ENCODE measurements at regions not wholly inside any gene's neighbourhood (a gene's known extent, or its start where the extent isn't known, plus 50 kb on each side); places are given as distances from the start of the nearest gene placed in this dataset.

DNA sequence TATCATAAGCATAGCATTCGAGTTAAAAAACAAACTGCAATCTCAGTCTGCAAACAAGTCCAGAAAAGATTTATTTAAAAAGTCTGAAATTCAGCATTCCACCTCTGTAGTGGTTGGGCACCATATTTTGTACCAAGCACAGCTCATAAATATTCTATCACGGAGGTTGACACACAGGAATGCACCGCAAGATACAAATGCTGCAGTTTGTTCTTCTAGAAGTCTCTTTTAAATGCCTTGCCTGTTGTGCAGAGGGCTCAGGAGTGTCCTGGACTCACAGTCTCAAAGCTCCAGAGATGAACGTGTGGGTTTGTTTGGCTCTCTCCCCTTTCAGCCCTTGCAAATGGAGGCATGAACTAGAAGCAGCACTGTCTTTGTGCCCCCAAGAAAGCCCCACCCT lies 212.4 kb upstream of the USP24 start:
- H3K9me3 Mint-ChIP-seq = no peaks in the 10 kb centered on the region
- no peak overlapping the region for H3K4me3 Mint-ChIP-seq
- H3K27me3 Mint-ChIP-seq (ENCODE audit: low read depth) = no peaks in the 10 kb centered on the region
- H3K4me1 Mint-ChIP-seq (ENCODE audit: low read depth) = no peaks in the 10 kb centered on the region
- no peaks in the 10 kb centered on the region for H3K36me3 Mint-ChIP-seq (ENCODE audit: low read depth)
- H3K27ac Mint-ChIP-seq = no peak overlapping the region

DNA sequence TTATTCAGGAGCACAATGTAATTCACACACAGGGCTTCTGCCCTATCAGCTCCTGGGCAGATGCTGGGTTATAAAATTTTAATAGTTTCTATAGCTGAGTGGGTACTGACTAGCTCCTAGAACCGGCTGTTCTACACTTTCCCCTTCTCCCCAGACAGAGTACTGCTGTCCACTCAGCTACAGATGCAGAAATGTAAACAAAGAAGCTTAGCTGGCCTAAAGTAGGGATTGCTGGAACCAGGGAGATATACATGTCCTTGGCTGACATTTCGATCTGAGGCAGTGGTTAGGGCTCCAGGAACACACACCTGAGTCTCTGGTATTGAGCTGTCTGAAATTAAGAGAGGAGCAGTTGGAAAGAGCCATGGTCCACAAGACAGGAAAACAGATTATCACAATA lies 211.5 kb upstream of the USP24 start:
- Mint-ChIP-seq H3K4me3 (no peak overlapping the region), H3K9me3 (no peaks in the 10 kb centered on the region), H3K36me3 (ENCODE audit: low read depth) (no peaks in the 10 kb centered on the region), H3K4me1 (ENCODE audit: low read depth) (no peaks in the 10 kb centered on the region), H3K27ac (no peak overlapping the region), H3K27me3 (ENCODE audit: low read depth) (no peaks in the 10 kb centered on the region)

DNA sequence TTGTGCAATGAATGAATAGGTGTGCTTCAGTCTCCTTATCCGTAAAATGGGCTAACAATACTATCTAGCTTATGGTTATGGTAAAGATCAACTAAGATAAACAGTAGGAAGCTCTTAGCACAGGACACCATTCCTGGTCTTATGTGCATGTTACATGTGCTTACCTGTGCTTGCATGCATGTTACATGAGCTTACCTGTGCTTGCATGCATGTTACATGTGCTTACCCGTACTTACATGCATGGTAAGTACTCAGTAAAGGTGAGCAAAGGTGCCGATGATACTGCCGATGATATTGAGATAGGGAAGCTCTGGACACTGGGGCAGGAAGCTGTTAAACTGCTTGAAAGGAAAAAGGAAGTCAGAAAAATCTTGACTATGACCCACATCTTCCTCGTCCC lies 211.0 kb upstream of the USP24 start:
- Mint-ChIP-seq H3K36me3 (ENCODE audit: low read depth) (no peaks in the 10 kb centered on the region), H3K27me3 (ENCODE audit: low read depth) (no peaks in the 10 kb centered on the region), H3K27ac (no peak overlapping the region), H3K9me3 (no peaks in the 10 kb centered on the region), H3K4me3 (no peak overlapping the region), H3K4me1 (ENCODE audit: low read depth) (no peaks in the 10 kb centered on the region)

DNA sequence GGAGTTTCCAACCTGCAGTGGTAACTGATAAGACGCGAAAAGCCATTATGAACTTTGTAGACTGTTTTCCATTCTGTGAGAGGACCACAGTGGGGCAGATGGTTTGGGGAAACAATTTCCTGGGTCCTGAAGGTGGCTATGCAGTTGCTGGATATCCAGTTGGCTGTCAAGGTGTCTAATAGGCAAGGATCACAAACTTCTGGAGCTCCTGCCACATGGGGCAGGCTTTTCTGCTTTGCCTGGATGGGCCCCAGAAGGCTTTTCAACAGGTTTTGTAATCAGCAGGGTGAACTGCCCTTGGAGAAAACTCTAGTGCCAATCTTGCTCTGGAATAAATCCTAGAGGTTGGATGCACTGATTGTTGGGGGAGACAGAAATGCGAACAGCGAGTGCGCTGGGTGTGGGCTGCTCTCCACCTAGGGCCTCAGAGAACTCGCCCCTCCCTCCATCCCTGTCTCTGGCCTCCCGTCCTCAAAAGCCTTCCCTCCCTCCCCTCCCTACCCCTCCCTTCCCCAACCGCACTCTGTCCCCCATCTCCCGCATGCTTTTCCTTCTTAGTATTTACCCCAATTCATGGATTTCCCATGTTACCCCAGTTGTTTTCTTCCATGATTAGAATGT lies 210.3 kb upstream of the USP24 start:
- Mint-ChIP-seq H3K4me3 (no peak overlapping the region), H3K36me3 (ENCODE audit: low read depth) (no peaks in the 10 kb centered on the region), H3K4me1 (ENCODE audit: low read depth) (no peaks in the 10 kb centered on the region), H3K27me3 (ENCODE audit: low read depth) (no peaks in the 10 kb centered on the region), H3K27ac (no peak overlapping the region), H3K9me3 (no peaks in the 10 kb centered on the region)

DNA sequence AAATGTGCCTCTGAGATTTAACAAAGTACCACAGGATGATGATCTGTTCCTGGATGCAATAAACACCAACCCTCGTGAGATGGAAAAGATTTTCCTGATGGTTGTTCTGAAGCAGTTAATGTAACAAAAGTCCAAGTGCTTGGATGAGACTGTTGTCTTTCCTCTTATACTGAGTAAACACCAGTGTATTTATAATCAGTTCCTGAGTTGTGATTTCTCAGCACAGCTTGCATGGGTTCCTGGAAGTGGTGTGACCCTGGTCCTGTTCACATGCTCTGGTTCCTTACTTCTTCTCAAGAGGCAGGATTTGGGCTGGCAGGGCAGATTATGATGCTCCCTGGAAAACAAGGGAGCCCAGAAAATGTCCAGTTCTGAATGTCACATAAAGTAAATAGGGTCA lies 208.2 kb upstream of the USP24 start:
- Mint-ChIP-seq H3K27ac (no peak overlapping the region), H3K4me3 (no peak overlapping the region), H3K27me3 (ENCODE audit: low read depth) (no peaks in the 10 kb centered on the region), H3K9me3 (no peaks in the 10 kb centered on the region), H3K4me1 (ENCODE audit: low read depth) (no peaks in the 10 kb centered on the region), H3K36me3 (ENCODE audit: low read depth) (no peaks in the 10 kb centered on the region)

DNA sequence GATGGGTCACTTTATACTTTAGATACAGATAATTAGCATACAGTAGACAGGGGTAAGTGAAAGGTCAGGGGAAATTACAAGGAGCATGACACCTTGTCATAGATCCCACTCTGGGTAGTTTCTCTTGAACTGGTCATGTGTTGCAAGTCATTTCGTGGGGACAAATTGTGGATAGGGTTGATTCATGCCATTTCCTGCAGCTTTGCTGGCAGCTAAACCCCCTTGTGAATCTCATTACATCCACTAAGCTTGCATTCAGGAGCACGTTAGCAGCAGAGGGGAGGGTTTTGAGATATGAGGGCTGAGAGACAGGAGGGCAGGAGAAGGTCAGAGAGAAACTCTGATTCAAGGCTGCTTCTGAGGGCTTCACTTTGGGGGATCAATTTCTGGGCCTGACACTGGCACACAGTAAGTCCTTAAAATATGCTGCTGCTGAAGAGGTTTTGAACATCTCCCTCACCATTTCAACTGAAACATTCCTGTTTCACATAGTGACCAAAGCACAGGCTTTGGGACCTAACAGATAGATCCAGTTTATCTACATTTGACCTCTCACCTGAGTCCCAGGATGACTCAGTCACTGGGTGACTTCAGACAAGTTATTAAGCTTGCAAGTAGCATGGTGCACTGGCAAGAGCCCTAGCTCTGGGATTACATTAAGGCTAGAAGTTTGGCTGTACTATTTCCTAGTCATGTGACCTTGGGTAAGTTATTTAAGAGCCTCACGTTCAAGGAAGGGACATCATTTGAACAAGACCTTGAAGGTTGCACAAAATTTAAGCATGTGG lies 206.0 kb upstream of the USP24 start:
- no peaks in the 10 kb centered on the region for H3K36me3 Mint-ChIP-seq (ENCODE audit: low read depth)
- H3K4me1 Mint-ChIP-seq (ENCODE audit: low read depth) = no peaks in the 10 kb centered on the region
- no peak overlapping the region for H3K4me3 Mint-ChIP-seq
- H3K27me3 Mint-ChIP-seq (ENCODE audit: low read depth) = no peaks in the 10 kb centered on the region
- no peaks in the 10 kb centered on the region for H3K9me3 Mint-ChIP-seq
- H3K27ac Mint-ChIP-seq = no peak overlapping the region

DNA sequence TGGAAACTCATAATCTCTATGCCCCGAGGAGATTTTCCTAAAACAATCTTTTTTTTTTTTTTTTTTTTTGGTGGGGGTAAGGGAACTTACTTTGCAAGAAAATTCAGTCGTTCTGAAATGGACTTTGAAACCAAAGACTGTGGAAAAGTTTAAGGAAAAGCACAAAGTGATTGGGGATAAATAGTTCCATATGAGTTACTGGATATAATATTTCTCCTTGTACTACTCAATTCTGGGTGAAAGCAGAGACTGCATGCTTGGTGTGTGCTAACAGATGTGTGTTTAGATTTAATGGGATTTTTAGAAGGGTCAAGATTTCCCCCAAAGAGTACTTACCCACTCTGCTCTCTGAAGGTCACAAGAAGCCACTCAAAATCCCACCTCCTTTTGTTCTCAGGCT lies 204.9 kb upstream of the USP24 start:
- H3K4me3 Mint-ChIP-seq = no peak overlapping the region

DNA sequence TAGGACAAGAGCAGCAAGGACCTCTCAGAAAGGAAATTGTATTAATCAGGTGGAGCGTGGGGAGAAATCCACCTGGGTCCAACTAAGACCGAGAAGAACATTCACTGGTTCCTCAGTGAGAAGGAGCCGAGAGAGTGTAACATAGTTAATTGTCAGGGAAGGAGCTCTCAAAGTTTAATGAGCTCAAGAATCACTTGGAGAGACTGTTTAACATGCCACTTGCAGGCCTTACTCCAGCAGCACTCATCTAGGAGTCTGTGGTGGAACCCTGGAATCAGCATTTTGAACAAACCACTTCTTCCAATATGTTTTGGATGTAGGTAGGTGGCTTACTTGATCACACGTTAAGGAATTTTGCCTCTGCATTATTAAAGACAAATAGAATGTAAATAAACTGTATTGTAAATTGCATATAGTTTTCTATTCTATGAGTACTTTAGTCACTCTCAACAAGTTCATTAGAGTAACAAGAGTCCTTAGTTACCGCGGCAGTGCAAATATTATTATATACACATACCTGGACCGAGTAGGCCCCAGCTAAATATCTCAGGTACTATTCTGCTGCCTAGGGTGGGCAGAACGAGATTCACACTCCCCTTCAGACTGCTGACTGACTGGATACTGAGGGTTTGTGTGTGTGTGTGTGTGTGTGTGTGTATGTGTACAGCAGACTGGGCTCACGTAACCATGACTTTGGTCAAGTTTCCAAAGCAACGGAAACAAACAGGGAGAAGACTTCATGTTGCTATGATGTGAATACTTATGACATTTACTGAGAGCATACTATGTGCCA lies 203.2 kb upstream of the USP24 start:
- Mint-ChIP-seq H3K27me3 (ENCODE audit: low read depth) (no peaks in the 10 kb centered on the region), H3K9me3 (no peaks in the 10 kb centered on the region), H3K4me1 (ENCODE audit: low read depth) (no peaks in the 10 kb centered on the region), H3K36me3 (ENCODE audit: low read depth) (no peaks in the 10 kb centered on the region), H3K27ac (no peak overlapping the region), H3K4me3 (no peak overlapping the region)

More for the DNA sequence above, 204.9 kb upstream of the USP24 start:
- no peak overlapping the region for H3K27ac Mint-ChIP-seq
- H3K27me3 Mint-ChIP-seq (ENCODE audit: low read depth) = no peaks in the 10 kb centered on the region
- H3K36me3 Mint-ChIP-seq (ENCODE audit: low read depth) = no peaks in the 10 kb centered on the region
- no peaks in the 10 kb centered on the region for H3K9me3 Mint-ChIP-seq
- no peaks in the 10 kb centered on the region for H3K4me1 Mint-ChIP-seq (ENCODE audit: low read depth)

DNA sequence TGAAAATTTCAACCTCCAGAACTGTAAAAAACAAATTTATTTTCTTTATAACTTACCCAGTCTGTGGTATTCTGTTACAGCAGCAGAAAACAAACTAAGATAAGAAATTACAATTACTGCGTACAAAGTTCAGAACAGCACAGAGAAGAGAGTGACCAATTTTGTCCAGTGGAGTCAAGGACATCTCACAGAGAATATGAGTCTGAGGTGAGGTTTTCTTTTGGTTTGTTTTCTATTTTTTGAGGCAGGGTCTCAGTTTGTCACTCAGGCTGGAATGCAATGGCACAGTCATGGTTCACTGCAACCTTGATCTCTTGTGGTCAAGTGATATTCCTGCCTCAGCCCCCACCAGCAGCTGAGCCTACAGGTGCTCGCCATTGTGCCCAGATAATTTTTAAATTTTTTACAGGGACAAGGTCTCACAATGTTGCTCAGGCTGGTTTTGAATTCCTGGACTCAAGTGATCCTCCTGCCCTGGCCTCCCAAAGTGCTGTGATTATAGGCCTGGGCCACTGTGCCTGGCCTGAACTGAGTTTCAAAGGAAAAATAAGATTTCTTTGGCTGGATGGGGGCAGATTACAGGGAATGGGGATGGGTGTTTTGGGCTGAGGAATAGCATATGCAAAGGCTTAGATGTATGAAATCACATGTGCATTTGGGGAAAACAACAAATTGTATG lies 201.1 kb upstream of the USP24 start:
- Mint-ChIP-seq H3K4me1 (ENCODE audit: low read depth) (no peaks in the 10 kb centered on the region), H3K27me3 (ENCODE audit: low read depth) (no peaks in the 10 kb centered on the region), H3K9me3 (no peaks in the 10 kb centered on the region), H3K4me3 (no peak overlapping the region), H3K27ac (no peak overlapping the region), H3K36me3 (ENCODE audit: low read depth) (no peaks in the 10 kb centered on the region)

DNA sequence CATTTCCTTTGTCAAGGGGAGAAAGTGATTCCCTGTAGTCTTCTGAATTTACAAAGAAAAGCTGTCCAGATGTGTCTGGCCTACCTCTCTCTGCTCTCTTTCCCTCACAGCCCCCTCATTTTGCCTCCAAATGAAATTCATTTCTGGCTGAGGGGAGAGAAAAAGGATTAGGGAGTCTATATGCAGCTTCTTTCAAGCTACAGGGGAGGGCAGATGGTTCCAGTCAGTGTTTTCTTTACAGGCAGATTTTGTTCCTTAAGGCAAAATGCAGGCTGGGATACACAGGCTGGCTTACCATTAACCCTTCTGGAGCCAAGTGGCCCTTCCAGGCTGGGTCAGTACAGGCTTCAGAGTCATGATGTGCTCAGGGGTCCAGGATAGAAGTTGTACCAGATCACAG lies 198.1 kb upstream of the USP24 start:
- Mint-ChIP-seq H3K4me1 (ENCODE audit: low read depth) (no peaks in the 10 kb centered on the region), H3K27ac (no peak overlapping the region), H3K36me3 (ENCODE audit: low read depth) (no peaks in the 10 kb centered on the region), H3K9me3 (no peaks in the 10 kb centered on the region), H3K27me3 (ENCODE audit: low read depth) (peaks cover 8% of the 10 kb centered on the region), H3K4me3 (no peak overlapping the region)

DNA sequence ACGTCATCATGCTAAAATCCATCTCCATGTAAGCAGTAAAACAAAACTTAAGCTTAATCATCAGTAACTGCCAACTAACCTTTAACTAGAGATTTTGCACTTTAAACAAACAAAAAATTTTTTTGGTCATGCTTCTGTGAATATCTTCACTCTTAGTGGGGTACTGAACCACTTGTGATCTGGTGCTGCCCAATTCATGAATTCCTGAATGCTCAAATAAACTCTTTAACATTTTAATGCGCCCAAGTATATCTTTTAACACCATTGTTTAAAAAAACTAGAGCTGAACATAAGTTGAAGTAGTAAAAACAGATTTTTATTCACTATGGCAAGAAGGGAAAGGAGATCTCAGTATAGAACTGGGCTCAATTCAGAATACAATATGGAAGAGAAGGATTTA lies 196.9 kb upstream of the USP24 start:
- no peaks in the 10 kb centered on the region for H3K9me3 Mint-ChIP-seq
- peaks cover 8% of the 10 kb centered on the region for H3K27me3 Mint-ChIP-seq (ENCODE audit: low read depth)
- no peaks in the 10 kb centered on the region for H3K4me1 Mint-ChIP-seq (ENCODE audit: low read depth)
- H3K4me3 Mint-ChIP-seq = no peak overlapping the region
- no peaks in the 10 kb centered on the region for H3K36me3 Mint-ChIP-seq (ENCODE audit: low read depth)
- H3K27ac Mint-ChIP-seq = no peak overlapping the region

DNA sequence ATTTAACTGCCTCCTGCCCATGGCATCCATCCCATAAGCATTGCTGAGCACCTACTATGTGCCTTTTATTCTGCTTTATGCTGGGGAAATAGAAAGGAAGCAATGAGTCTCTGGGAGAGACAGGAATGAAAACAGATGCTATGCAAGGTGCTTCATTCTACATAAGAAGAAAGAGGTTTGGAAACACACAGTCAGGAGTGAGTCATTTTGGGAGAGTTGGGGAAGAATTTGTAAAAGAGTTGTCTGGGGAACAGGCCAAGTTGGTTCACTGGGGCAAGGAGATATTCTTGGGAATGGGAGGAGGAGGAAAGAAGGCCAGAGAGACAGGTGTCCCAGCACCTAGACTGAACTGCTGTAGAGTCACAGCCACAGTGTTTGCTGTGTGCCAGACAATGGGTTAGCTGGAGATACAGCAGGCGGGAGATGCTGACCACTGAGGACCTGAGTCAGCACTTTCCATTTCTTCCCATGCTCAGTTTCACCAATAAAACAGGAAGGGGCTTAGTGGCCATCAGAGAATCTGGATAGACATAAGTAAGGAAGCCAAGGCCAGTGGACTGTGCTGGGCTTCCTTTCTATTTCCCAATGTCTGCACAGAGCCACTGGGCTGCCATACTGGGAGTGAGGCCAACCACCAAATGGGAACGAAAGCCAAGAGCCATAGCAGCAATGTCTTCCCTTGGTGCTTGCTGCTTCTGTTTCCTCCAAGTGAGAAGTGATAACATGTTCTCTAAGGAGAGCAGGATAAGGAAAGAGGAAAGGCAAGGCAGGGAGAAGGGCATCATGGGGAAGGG lies 187.7 kb upstream of the USP24 start:
- peaks cover 3% of the 10 kb centered on the region for H3K27me3 Mint-ChIP-seq (ENCODE audit: low read depth)

DNA sequence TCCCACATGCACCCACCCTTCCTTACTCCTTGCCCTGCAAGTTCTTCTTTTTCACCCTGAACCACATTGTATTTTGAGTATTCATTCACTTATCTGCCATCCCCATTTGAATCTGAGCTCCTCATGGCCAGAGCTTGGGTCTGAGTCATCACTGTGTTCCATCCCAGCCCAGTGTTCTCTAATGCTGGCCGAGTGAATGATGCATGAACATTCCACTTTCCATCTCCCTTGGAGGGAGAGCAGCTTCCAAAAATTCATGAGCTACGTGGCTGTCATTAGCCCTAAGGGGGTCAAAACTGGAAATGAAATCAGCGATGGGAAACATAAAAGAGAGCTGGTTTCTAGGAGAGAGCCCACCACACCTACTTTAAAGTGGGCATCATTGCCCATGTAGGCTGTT lies 187.0 kb upstream of the USP24 start:
- no peak overlapping the region for H3K27ac Mint-ChIP-seq
- no peaks in the 10 kb centered on the region for H3K9me3 Mint-ChIP-seq
- H3K4me1 Mint-ChIP-seq (ENCODE audit: low read depth) = no peaks in the 10 kb centered on the region
- no peak overlapping the region for H3K4me3 Mint-ChIP-seq
- no peaks in the 10 kb centered on the region for H3K36me3 Mint-ChIP-seq (ENCODE audit: low read depth)
- peaks cover 8% of the 10 kb centered on the region for H3K27me3 Mint-ChIP-seq (ENCODE audit: low read depth)

More for the DNA sequence above, 187.7 kb upstream of the USP24 start:
- Mint-ChIP-seq H3K4me3 (no peak overlapping the region), H3K27ac (no peak overlapping the region), H3K9me3 (no peaks in the 10 kb centered on the region), H3K36me3 (ENCODE audit: low read depth) (no peaks in the 10 kb centered on the region), H3K4me1 (ENCODE audit: low read depth) (no peaks in the 10 kb centered on the region)

DNA sequence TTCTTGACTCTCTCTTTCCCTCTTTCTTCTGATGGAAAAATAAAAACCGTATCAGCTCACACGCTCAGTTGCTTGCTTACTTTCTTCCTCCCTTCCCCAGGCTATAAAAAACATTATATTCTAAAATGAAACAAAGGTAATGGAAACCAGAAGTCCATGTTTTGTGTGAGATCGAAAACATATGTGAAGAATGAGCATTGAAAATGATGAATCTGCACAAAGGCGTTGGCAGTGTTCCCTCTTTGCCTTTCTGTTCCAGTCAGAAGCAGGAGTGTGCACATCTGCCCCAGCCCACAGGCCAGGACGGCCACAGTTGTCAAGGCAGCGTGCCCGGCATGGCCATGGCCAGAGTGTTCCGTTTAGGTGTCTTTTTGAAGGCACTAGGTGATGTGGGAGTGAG lies 185.3 kb upstream of the USP24 start:
- Mint-ChIP-seq H3K36me3 (ENCODE audit: low read depth) (no peaks in the 10 kb centered on the region), H3K27ac (no peak overlapping the region), H3K9me3 (no peaks in the 10 kb centered on the region), H3K4me3 (no peak overlapping the region), H3K4me1 (ENCODE audit: low read depth) (no peaks in the 10 kb centered on the region), H3K27me3 (ENCODE audit: low read depth) (peaks cover 16% of the 10 kb centered on the region)

Measured in T-helper 1 cell treated with Interleukin-12 subunit alpha and Interleukin-12 subunit beta and Interleukin-4 antibody, amounts not matched to agents 30 μg/mL and 1 μg/mL, for 36 hours (primary cell).